ENCODE measurements at regions not wholly inside any gene's neighbourhood (a gene's known extent, or its start where the extent isn't known, plus 50 kb on each side); places are given as distances from the start of the nearest gene placed in this dataset.

- intact Hi-C loops (cut with DNase I; ENCODE audit: low total_unique reads): no loop called here
- DNase-seq (ENCODE audit: low spot score in 2 of 2): no peak
- H3K4me3 ChIP-seq (ENCODE audit: low read depth, poor library complexity, severe bottlenecking): no peak overlapping the region
- TF ChIP-seq CTCF (IDR thresholded peaks at IDR 0.05): no peak
- no peak for TF ChIP-seq POLR2A (IDR thresholded peaks at IDR 0.05)
- 43 to 62% methylated on average over 2 of the region's 2 CpGs for WGBS, 2 donors
These were observed 314.9 kb upstream of the SOX11 start for GRCh38 chr2:5377323-5377722.

GRCh38 chr2:5379811-5380210, 312.4 kb upstream of the SOX11 start:
- intact Hi-C loops (cut with DNase I; ENCODE audit: low total_unique reads): no loop called here
- no peak overlapping the region for H3K4me3 ChIP-seq (ENCODE audit: low read depth, poor library complexity, severe bottlenecking)
- 65 to 90% methylated on average over 1 of the region's 1 CpG for WGBS, 2 donors
- DNase-seq (ENCODE audit: low spot score in 2 of 2): no peak
- TF ChIP-seq CTCF (IDR thresholded peaks at IDR 0.05) (no peak), POLR2A (IDR thresholded peaks at IDR 0.05) (no peak)

GRCh38 chr2:5385596-5385995, 306.6 kb upstream of the SOX11 start:
- no peak for TF ChIP-seq POLR2A (IDR thresholded peaks at IDR 0.05)
- TF ChIP-seq CTCF (IDR thresholded peaks at IDR 0.05): no peak
- DNase-seq (ENCODE audit: low spot score in 2 of 2): no peak
- WGBS, 2 donors: 70 to 77% methylated on average over 3 of the region's 3 CpGs
- intact Hi-C loops (cut with DNase I; ENCODE audit: low total_unique reads): no loop called here
- H3K4me3 ChIP-seq (ENCODE audit: low read depth, poor library complexity, severe bottlenecking): no peak overlapping the region

- 70% methylated on average over 2 of the region's 2 CpGs for WGBS, 2 donors
- no peak for DNase-seq (ENCODE audit: low spot score in 2 of 2)
- TF ChIP-seq POLR2A (IDR thresholded peaks at IDR 0.05) (no peak), CTCF (IDR thresholded peaks at IDR 0.05) (no peak)
- no peak overlapping the region for H3K4me3 ChIP-seq (ENCODE audit: low read depth, poor library complexity, severe bottlenecking)
- intact Hi-C loops (cut with DNase I; ENCODE audit: low total_unique reads): no loop called here
These were observed 304.8 kb upstream of the SOX11 start for GRCh38 chr2:5387406-5387805.

- H3K4me3 ChIP-seq (ENCODE audit: low read depth, poor library complexity, severe bottlenecking): no peak overlapping the region
- TF ChIP-seq POLR2A (IDR thresholded peaks at IDR 0.05) (no peak), CTCF (IDR thresholded peaks at IDR 0.05) (no peak)
- WGBS, 2 donors: 75 to 79% methylated on average over 5 of the region's 5 CpGs
- DNase-seq (ENCODE audit: low spot score in 2 of 2): no peak
- intact Hi-C loops (cut with DNase I; ENCODE audit: low total_unique reads): no loop called here
These were observed 302.4 kb upstream of the SOX11 start for GRCh38 chr2:5389740-5390139.

GRCh38 chr2:5391362-5391761, 300.8 kb upstream of the SOX11 start:
- 44% methylated on average over 5 of the region's 5 CpGs for WGBS, 2 donors
- DNase-seq (ENCODE audit: low spot score in 2 of 2): no peak
- TF ChIP-seq CTCF (IDR thresholded peaks at IDR 0.05) (no peak), POLR2A (IDR thresholded peaks at IDR 0.05) (no peak)
- intact Hi-C loops (cut with DNase I; ENCODE audit: low total_unique reads): no loop called here
- no peak overlapping the region for H3K4me3 ChIP-seq (ENCODE audit: low read depth, poor library complexity, severe bottlenecking)

Measured in lower leg skin (tissue), 4 donors.